HG03342 (cell line): ENCODE measurements at regions not wholly inside any gene's neighbourhood (a gene's known extent, or its start where the extent isn't known, plus 50 kb on each side); places are given as distances from the start of the nearest gene placed in this dataset.

Experiments used
- ATAC-seq: cut with Tn5 transposase; IDR thresholded peaks from one replicate; pipeline ENCODE4 v1.9.1; 2021; ENCODE audit warnings: mild to moderate bottlenecking, moderate library complexity; ENCODE audit not compliant: unreplicated experiment

GRCh38 chr5:4953576-4953975 lies 186.6 kb upstream of the ADAMTS16 start:
- no peak for ATAC-seq

- no peak for ATAC-seq
Measured at GRCh38 chr5:4954048-4954447, 186.1 kb upstream of the ADAMTS16 start.

- no peak for ATAC-seq
Measured at GRCh38 chr5:4963265-4963664, 176.9 kb upstream of the ADAMTS16 start.

GRCh38 chr5:4969351-4969750 lies 170.8 kb upstream of the ADAMTS16 start:
- ATAC-seq, result no peak

- no peak for ATAC-seq
Measured at GRCh38 chr5:4970171-4970570, 170.0 kb upstream of the ADAMTS16 start.

GRCh38 chr5:4976902-4977301 lies 163.2 kb upstream of the ADAMTS16 start:
- ATAC-seq, result no peak

- ATAC-seq, result no peak
Measured at GRCh38 chr5:4977416-4978110, 162.6 kb upstream of the ADAMTS16 start.

GRCh38 chr5:4980201-4980600 lies 159.9 kb upstream of the ADAMTS16 start:
- ATAC-seq, result no peak

GRCh38 chr5:4981608-4982007 lies 158.5 kb upstream of the ADAMTS16 start:
- no peak for ATAC-seq

- ATAC-seq, result no peak
Measured at GRCh38 chr5:4983701-4984100, 156.4 kb upstream of the ADAMTS16 start.

- no peak for ATAC-seq
Measured at GRCh38 chr5:4984461-4984860, 155.7 kb upstream of the ADAMTS16 start.

GRCh38 chr5:4987431-4987830 lies 152.7 kb upstream of the ADAMTS16 start:
- no peak for ATAC-seq

GRCh38 chr5:4989118-4989517 lies 151.0 kb upstream of the ADAMTS16 start:
- ATAC-seq, result no peak

GRCh38 chr5:4990017-4990416 lies 150.1 kb upstream of the ADAMTS16 start:
- no peak for ATAC-seq

GRCh38 chr5:4990462-4990861 lies 149.7 kb upstream of the ADAMTS16 start:
- ATAC-seq, result no peak

GRCh38 chr5:4991925-4992324 lies 148.2 kb upstream of the ADAMTS16 start:
- no peak for ATAC-seq

GRCh38 chr5:4995014-4995413 lies 145.1 kb upstream of the ADAMTS16 start:
- ATAC-seq, result no peak

- no peak for ATAC-seq
Measured at GRCh38 chr5:5005353-5005752, 134.8 kb upstream of the ADAMTS16 start.

GRCh38 chr5:5006548-5006947 lies 133.6 kb upstream of the ADAMTS16 start:
- no peak for ATAC-seq

GRCh38 chr5:5009240-5009639 lies 130.9 kb upstream of the ADAMTS16 start:
- no peak for ATAC-seq

- no peak for ATAC-seq
Measured at GRCh38 chr5:5011151-5011550, 129.0 kb upstream of the ADAMTS16 start.

- no peak for ATAC-seq
Measured at GRCh38 chr5:5014586-5015235, 125.4 kb upstream of the ADAMTS16 start.
